VCaP (cell line): ENCODE measurements at regions not wholly inside any gene's neighbourhood (a gene's known extent, or its start where the extent isn't known, plus 50 kb on each side); places are given as distances from the start of the nearest gene placed in this dataset.

ENCODE experiments used
- H3K27ac ChIP-seq: fragments of 450-650 bp; 2 replicates; pipeline ENCODE4 v1.5.1; 2017
- TF ChIP-seq, protein P1 (sequence below): fragments of 450-650 bp; conservative IDR thresholded peaks from 2 replicates; pipeline ENCODE4 v1.5.1; 2017; ENCODE audit warnings: mild to moderate bottlenecking, moderate library complexity

DNA sequence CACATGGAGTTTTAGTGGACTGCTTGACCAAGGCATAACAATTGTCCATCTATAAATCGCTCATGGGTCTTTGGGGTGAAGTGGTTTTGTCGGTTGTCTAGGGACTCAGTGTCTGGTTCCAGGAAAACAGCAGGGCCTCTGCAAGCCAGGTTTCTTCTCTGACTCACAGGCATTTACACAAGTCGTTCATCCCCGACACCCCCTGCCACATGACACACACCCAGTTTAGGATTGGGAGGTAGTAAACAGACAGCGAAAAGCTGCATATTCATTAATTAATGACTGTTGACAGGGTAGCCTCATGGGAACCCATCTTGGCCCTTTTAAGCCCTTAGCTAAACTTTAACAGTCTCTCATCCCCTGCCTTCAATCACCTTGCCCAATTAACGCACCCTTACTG, 194.8 kb upstream of the ACVR2A start:
- TF ChIP-seq, protein P1, sequence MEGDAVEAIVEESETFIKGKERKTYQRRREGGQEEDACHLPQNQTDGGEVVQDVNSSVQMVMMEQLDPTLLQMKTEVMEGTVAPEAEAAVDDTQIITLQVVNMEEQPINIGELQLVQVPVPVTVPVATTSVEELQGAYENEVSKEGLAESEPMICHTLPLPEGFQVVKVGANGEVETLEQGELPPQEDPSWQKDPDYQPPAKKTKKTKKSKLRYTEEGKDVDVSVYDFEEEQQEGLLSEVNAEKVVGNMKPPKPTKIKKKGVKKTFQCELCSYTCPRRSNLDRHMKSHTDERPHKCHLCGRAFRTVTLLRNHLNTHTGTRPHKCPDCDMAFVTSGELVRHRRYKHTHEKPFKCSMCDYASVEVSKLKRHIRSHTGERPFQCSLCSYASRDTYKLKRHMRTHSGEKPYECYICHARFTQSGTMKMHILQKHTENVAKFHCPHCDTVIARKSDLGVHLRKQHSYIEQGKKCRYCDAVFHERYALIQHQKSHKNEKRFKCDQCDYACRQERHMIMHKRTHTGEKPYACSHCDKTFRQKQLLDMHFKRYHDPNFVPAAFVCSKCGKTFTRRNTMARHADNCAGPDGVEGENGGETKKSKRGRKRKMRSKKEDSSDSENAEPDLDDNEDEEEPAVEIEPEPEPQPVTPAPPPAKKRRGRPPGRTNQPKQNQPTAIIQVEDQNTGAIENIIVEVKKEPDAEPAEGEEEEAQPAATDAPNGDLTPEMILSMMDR = no peak
- H3K27ac ChIP-seq = no peak overlapping the region; the same call in 1 of the 2 replicates

DNA sequence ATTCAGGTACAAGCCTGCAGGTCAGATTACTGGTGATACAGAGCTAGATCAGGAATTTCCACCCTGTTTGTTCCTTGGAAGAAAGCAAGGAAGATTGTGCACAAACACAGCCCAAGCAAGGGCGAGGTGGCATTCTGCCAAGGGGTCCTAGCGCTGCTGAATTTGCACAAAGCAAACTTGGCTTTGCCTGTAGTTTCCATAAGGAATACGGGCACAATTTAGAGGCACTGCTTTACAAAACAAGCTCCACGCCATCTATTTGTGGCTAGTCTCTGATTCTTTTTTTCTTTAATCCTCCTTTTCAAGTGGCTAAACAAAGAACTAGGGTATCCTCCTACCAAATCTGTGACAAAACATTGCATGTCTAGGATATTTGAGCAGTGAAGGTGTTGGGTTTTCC, 195.5 kb upstream of the ACVR2A start:
- H3K27ac ChIP-seq = peak overlapping the region; percentile 58
- TF ChIP-seq, protein P1 = no peak

DNA sequence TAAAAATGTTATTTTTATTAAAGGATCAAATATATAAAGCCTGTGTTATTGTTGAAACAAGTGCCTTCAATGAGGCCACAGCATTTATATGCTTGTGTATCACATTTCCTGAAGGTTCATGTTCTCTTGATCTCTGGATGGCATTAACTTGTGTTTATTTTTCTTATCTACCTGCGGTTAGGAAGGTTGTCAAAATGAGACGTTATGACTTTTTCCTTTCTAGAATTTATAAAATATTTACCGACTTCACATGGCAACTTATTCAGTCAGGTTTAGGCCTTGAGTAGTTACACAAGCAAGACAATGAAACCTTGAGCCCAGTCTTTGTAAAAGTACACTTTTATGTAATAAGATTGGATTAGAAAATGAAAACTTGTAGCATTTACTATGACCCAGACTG, 196.4 kb upstream of the ACVR2A start:
- TF ChIP-seq, protein P1 = no peak
- H3K27ac ChIP-seq = peak overlapping the region; percentile 58

DNA sequence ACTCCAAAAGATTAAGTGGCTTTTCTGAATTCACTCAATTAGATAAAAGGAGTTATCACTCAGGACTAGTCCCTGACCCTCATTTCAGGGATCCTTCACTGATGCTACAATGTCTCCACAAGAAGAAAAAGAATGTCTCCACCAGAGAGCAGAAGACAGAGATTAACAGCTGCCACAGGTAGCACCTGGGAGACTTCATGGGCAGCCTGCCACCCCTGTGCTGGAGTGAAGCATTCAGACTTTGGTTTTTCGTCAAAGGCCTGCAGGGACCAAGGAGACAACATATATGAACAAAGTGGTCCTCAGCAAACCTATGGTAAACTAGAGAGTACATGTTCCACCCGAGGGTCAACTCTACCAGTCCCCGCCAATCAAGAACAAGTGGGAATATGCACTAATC, 197.0 kb upstream of the ACVR2A start:
- TF ChIP-seq, protein P1 = no peak
- peak overlapping the region; percentile 58 for H3K27ac ChIP-seq

DNA sequence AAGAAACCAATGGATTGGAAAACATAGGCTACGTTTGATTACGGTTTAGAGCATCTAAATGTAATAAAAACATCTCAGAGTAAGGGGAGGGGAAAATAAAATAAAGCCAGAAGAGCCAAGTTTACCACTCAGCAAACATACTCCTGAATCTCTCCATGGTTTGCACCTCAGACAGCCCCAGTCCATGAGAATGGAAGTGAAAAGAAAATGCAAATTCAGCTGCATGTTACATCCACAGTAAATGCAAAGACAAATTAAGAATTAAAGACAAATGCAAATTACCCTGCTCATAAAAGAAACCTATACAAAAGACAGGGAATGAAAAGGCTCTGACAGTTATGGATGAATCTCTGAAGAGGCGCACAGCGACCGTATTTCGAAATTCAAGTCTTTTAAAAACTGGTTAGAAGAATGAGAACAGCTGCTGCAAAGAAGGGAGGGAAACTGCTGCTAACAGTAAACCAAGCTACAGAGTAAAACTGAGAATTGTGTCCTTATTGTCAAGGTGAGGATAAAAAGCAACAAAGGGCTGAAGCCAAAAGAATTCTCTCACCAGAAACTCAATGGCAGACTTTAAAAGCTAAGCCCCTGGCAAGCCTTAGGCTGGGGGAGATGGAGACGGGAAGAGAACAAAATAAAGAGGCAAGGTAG, 197.9 kb upstream of the ACVR2A start:
- no peak overlapping the region for H3K27ac ChIP-seq
- TF ChIP-seq, protein P1 = no peak

DNA sequence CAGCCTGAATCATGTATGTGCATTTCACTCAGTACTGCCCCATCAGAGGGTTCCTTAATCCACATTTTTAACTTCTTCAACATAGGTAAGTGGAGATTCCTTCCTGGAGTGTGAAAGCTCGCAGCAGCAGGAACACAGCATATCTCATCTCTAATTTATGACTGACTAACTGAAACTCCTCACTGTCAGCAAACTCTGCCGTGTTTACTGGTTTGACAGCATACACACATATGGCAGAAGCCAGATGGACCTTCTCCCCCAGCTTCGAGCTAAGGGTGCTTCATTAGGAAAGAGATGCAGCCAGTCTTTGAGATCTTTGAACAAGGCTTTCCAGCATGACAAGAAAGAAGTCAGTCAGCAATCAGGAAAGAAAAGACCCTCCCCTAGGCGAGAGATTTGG, 200.3 kb upstream of the ACVR2A start:
- TF ChIP-seq, protein P1 = no peak
- no peak overlapping the region for H3K27ac ChIP-seq

DNA sequence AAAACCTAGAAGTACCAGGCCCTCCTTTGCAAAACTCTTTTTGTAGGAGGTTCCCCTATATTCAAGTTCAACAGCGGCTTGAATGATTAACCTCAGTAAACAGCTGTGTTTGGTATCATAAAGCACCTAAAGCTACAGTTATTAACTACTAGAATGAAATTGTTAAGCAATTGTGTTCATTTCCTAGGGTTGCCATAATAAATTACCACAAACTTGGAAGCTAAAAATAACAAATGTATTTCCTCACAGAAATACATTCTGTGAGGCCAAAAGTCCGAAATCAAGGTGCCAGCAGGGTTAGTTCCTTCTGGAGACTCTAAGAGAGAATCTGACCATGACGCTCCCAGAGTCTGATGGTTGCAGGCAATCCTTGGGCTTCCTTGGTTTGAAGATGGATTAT, 202.1 kb upstream of the ACVR2A start:
- TF ChIP-seq, protein P1 = no peak

More for the DNA sequence above, 202.1 kb upstream of the ACVR2A start:
- H3K27ac ChIP-seq = no peak overlapping the region
